C4-2B (cell line): ENCODE measurements at regions not wholly inside any gene's neighbourhood (a gene's known extent, or its start where the extent isn't known, plus 50 kb on each side); places are given as distances from the start of the nearest gene placed in this dataset.

Source experiments
- H3K27ac ChIP-seq: fragments of 450-650 bp; 2 replicates; pipeline ENCODE4 v1.5.1; 2017
- CTCF ChIP-seq: fragments of 450-650 bp; conservative IDR thresholded peaks from 2 replicates; pipeline ENCODE4 v1.5.1; 2017; ENCODE audit warnings: mild to moderate bottlenecking
- ZFX ChIP-seq: fragments of 450-650 bp; IDR thresholded peaks from 2 replicates; pipeline ENCODE4 v1.6.1; 2017

GRCh38 chr6:126172131-126172530 lies 167.8 kb upstream of the CENPW start:
- no peak overlapping the region for H3K27ac ChIP-seq
- TF ChIP-seq ZFX (no peak), CTCF (no peak)

- TF ChIP-seq CTCF (no peak), ZFX (no peak)
- H3K27ac ChIP-seq: no peak overlapping the region
These were observed 166.7 kb upstream of the CENPW start for GRCh38 chr6:126173265-126173664.

- no peak for TF ChIP-seq ZFX
- TF ChIP-seq CTCF: no peak
- H3K27ac ChIP-seq: no peak overlapping the region
These were observed 165.2 kb upstream of the CENPW start for GRCh38 chr6:126174697-126175096.

- TF ChIP-seq CTCF (no peak), ZFX (no peak)
- H3K27ac ChIP-seq: no peak overlapping the region
These were observed 164.7 kb upstream of the CENPW start for GRCh38 chr6:126175251-126175650.

- no peak overlapping the region for H3K27ac ChIP-seq
- TF ChIP-seq CTCF (peak; percentile 31), ZFX (no peak)
These were observed 163.6 kb upstream of the CENPW start for GRCh38 chr6:126176282-126176681.

GRCh38 chr6:126180585-126180984 lies 159.3 kb upstream of the CENPW start:
- no peak overlapping the region for H3K27ac ChIP-seq
- TF ChIP-seq CTCF (no peak), ZFX (no peak)

GRCh38 chr6:126181173-126181741 lies 158.7 kb upstream of the CENPW start:
- H3K27ac ChIP-seq: no peak overlapping the region
- TF ChIP-seq CTCF (no peak), ZFX (no peak)
